MV-4-11 (cell line): ENCODE measurements at regions not wholly inside any gene's neighbourhood (a gene's known extent, or its start where the extent isn't known, plus 50 kb on each side); places are given as distances from the start of the nearest gene placed in this dataset.
A peak's percentile ranks its signal among the peaks of the same experiment; 100 is the strongest.

Experiments
- DNase-seq: peaks from one replicate; lab custom pipeline; 2025; lab: John Stamatoyannopoulos, UW

- DNase-seq = no peak
Measured at GRCh38 chr18:46322941-46323340, 218.8 kb downstream of the HAUS1 start.

- DNase-seq = peak; percentile 81
Measured at GRCh38 chr18:46324087-46324955, 220.1 kb downstream of the HAUS1 start.

- DNase-seq = no peak
Measured at GRCh38 chr18:46325895-46326294, 221.7 kb downstream of the HAUS1 start.

GRCh38 chr18:46329736-46330246 is 225.6 kb downstream of the HAUS1 start:
- no peak for DNase-seq

GRCh38 chr18:46331316-46331715 is 227.1 kb downstream of the HAUS1 start:
- DNase-seq = peak; percentile 8

DNA sequence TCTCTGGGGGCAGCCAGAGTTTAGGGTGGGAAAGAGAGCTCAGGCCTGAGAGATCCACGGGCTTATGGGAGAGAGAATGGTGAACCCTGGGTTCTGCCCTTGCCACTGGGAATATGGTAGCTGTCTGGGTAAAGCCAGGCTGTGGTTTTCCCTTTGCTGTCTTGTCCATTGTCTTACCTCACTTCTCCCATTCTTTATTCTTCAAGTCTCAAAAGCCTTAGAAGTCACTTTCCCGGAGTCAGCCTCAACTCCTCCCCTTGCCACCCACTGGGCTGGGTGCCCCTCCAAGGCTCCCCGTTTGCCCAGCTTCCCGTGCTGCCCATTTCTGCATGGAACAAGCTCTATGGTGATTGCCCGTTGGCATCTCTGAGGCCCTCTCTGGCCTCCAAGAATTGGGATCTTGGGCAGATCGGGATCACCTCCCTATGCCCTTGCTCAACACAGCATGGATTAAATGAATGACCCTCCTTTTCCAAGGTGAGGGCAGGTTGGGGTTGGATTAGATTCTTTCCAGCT is 228.2 kb downstream of the HAUS1 start:
- no peak for DNase-seq

- no peak for DNase-seq
Measured at GRCh38 chr18:46332921-46333341, 228.7 kb downstream of the HAUS1 start.

DNA sequence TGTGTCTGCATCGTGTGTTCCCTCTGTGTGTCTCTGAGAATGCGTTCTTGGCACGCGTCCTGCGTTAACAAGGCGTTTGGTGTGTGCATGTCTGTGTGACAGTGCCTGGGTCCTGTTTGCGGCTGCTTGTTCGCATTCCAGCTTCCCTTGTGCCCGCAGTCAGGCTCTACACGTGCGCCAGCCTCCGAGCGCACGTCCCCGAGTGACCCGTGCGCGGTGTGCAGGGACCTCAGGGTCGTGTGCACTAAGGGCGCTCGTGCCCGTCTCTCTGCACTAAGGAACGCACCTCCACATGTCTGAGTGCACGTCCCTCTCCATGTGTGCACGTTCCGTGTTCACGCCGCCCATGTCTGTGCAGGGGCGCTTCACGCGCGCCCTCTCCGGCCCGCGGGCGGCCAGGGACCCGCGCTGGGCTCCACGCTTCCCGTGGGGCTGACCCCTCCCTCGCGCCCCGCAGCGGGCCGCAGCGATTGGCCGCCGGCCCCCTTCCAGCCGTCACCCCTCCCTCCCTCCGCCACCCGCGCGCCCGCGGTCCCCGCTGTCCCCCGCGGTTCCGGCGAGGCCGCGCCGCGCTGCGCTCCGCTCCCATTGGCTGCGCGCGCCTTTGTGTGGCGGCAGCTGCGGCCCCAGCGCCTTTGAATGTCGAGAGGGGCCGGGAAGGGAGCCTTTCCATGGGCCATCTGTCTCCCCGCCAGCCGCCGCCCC is 229.4 kb downstream of the HAUS1 start:
- peak; percentile 14 for DNase-seq

DNA sequence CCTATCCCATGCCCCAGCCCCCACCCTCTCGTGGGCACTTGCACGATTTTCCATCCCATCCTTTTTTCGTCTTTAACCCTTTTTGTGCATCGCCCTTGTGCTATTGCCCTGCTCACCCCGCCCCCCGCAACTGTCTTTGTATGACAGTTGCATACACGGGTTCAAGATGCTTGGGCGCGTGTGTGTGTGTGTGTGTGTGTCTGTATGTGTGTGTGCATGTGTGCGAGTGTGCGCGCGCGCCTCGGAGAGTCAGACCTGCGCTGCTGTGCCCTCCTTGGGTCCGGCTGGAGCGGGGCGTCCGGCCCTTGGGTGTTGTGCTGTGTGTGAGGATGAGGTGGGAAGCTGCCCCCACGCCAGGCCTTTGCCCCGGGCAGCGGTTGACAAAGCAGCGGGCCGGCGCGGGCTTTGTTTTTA is 230.7 kb downstream of the HAUS1 start:
- DNase-seq = no peak

DNA sequence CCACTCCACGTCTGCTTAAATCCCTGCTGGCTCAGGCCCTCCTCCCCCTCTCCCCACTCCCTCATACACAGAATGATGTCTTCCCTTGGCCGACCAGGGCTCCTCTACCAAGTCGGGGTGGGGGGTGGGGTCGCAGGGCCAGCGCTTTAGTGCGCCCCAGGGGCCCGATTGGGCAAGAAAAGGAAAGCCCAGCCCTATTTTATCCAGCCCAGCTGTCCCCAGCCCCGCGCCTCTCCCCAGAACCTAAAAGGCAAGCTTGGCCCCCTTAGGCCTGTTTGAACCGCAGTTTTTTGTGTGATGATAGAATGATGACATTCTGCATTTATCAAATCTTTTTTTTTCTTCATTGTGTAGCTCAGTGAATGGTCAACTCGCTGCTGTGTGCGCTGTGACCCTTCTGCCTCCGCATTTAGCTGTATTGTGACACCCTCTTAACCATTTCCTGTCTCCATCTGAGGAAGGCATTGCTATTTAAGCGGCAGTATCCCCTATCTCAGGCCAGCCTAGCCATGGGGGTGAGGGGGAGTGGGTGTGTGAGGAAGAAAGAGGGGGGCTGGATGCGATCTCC is 231.4 kb downstream of the HAUS1 start:
- DNase-seq = peak; percentile 56

GRCh38 chr18:46336278-46337111 is 232.3 kb downstream of the HAUS1 start:
- peak; percentile 63 for DNase-seq

GRCh38 chr18:46337271-46337670 is 233.1 kb downstream of the HAUS1 start:
- no peak for DNase-seq

GRCh38 chr18:46338205-46338604 is 234.0 kb downstream of the HAUS1 start:
- DNase-seq = no peak

DNA sequence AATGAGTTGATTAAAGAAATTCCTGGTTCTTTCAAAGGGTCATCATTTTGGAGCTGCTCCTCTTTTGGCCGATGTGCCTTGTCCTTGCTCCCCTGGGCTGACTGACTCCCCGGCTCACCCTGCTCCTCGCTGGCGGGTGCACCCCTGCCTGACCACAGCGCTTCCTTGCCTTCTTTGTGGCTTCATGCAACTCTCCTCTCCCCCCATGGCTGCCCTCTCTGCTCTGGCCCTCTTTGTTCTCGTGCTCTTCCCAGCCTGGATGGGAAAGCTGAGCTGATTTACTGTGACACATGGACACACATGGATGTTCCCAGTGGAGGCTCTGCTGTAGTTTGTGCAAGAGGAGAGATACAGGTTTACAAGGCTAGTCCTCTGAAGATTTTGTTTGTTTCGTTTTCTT is 234.6 kb downstream of the HAUS1 start:
- DNase-seq = peak; percentile 11

DNA sequence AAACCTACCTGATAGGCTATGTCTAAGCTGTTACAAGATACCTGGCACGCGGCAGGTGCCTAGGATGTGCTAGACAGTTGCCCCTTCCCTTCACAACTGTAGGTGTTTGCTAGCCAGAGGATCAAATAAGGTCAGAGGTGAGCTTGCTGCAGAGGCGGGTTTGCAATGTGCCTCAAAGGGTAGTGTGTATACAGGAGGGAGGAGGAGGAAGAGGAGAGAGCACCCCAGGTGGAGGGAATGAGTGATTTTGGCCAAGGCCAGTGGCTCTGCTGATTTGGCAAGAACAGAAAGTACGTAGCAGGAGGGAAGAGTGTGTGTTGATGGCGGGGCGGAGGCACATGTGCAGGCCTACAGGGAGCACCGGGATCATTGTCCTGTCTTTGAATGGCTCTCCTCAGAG is 236.5 kb downstream of the HAUS1 start:
- no peak for DNase-seq

DNA sequence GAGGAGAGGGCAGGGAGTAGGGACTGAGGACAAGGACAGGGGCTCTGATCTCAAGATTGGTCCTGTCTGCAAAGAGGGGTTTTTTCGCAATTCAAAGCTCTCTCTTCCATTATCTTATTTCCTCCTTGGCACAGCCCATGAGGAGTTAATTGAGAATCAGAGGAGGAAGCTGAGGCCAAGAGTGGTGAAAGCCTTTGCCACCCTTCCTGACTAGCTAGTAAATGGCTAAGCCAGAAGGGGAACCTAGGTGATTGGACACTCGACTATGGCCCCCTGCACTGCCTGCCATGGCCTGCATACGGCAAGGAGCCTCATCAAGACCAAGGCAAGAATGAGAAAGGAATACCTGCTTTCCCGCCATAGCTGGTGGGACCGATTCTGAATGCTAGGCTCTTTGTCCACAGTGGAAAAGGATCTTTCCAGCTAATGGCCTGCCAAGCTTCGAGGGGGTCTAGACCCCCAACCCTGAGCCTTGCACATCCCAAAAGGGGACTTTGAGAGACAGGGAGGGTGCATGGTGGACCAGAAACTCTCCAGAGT is 237.9 kb downstream of the HAUS1 start:
- peak; percentile 70 for DNase-seq

DNA sequence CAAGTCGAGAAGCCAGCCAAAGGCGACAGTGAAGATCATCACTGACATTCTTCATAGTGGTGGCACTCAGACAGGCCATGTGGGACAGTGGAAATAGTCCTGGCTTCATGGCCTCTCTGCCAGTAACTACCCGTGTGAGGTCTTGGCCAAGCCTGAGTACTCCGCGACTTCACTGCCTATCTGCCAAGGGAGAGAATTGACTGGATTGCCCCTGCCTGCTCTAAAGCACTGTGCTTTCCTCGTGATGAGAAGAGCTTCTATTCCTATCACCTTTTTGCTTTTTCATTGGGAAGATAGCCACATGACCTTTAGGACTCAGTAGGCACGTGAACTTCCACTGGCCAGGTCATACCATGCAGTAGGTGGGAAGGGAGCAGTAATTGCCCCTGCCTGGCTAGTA is 239.3 kb downstream of the HAUS1 start:
- DNase-seq = no peak

GRCh38 chr18:46343931-46344372 is 239.8 kb downstream of the HAUS1 start:
- peak; percentile 11 for DNase-seq

DNA sequence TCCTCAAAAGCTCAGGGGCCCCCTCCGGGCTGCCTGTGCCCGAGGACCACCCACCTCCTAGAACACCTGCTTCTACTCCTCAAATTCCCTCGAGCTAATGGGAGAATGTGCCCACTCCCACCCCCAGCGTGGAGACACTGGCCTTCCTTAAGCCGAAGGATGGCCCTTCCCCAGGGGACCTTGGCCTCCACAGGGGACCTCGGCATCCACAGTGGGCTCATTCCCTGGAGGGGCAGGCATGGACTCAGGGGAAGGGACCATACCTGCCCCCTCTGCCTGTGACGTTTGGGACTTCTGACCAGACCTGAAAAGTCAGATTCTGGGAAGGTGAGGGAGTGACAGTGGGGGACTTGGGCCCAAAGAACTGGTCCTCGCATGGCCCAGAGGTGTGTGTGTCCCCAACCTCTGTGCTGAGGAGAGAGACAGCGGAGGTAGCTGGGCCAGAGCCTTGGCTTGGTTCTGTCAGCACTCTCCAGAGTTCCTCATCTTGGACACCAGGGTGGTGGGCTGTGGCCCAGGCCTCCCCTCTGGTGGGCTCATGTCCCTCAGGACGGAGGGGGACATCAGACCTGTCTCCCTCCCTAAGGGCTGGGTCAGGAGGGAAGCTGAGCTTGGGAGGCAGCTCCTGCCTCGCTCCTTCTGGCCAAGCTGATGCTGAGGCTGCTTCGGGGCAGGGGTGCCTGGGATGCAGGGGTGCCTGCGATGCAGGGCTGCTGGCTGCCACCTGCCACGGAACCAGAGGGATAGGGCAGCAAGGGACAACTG is 240.4 kb downstream of the HAUS1 start:
- DNase-seq = no peak

DNA sequence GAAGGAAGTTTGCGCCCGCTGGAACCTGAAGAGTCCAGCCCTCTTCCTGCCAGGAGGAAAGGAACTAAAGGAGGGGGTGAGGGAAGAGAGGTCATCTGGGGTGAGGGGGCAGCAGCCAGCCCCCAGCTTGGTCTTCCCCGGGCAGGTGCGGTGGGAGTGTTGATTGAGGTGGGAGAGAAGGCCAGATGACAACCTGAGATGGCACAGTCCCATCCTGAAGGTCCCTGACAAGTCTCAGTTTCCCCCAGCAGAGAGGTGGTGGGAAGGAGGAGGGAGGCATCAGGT is 240.9 kb downstream of the HAUS1 start:
- no peak for DNase-seq

DNA sequence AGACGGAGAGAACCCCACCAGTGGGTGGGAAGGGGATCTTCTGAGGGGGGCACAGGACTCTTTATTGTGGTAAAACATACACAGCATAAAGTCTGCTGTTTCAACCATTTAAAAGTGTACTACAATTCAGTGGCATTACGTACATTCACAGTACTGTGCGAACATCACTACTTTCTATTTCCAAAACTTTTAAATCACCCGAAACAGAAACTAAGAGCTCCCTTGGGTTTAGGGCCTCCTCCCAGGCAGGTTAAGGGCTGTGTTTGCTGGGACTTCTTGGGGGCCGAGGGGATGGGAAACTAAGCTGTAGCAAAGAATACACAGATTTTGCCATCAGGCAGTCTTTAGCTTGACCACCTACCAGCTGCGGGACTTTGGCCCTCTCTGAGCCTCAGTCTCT is 242.0 kb downstream of the HAUS1 start:
- DNase-seq = no peak
